ENCODE measurements at regions not wholly inside any gene's neighbourhood (a gene's known extent, or its start where the extent isn't known, plus 50 kb on each side); places are given as distances from the start of the nearest gene placed in this dataset.

- Histone ChIP-seq H3K4me3 (IDR thresholded peaks at IDR 0.05; ENCODE audit: insufficient read depth, low read depth, low read length) (no peak overlapping the region), H3K4me1 (ENCODE audit: low read depth, poor library complexity, severe bottlenecking) (no peaks in the 10 kb centered on the region), H3K27me3 (ENCODE audit: insufficient read depth, low read depth) (no peaks in the 10 kb centered on the region), H3K4me2 (no peak overlapping the region), H3K27ac (no peak overlapping the region), H4K20me1 (ENCODE audit: insufficient read depth) (no peaks in the 10 kb centered on the region), H3K36me3 (ENCODE audit: insufficient read depth) (no peaks in the 10 kb centered on the region), H2AFZ (ENCODE audit: low read depth) (no peak overlapping the region), H3K79me2 (ENCODE audit: insufficient read depth, low read depth) (no peaks in the 10 kb centered on the region), H3K9ac (no peak overlapping the region)
- TF ChIP-seq CTCF (conservative IDR thresholded peaks at IDR 0.05; ENCODE audit: low read depth, low read length), result no peak
Observed at GRCh38 chr4:148527571-148527970, 85.4 kb upstream of the NR3C2 start.

GRCh38 chr4:148522995-148523394 is 80.8 kb upstream of the NR3C2 start:
- H3K79me2 ChIP-seq (ENCODE audit: insufficient read depth, low read depth), result no peaks in the 10 kb centered on the region
- H3K4me2 ChIP-seq, result no peak overlapping the region
- TF ChIP-seq CTCF (conservative IDR thresholded peaks at IDR 0.05; ENCODE audit: low read depth, low read length), result no peak
- no peak overlapping the region for H2AFZ ChIP-seq (ENCODE audit: low read depth)
- no peaks in the 10 kb centered on the region for H3K36me3 ChIP-seq (ENCODE audit: insufficient read depth)
- H3K4me3 ChIP-seq (IDR thresholded peaks at IDR 0.05; ENCODE audit: insufficient read depth, low read depth, low read length), result no peak overlapping the region
- H3K27ac ChIP-seq, result no peak overlapping the region
- H3K9ac ChIP-seq, result no peak overlapping the region
- H3K4me1 ChIP-seq (ENCODE audit: low read depth, poor library complexity, severe bottlenecking), result no peaks in the 10 kb centered on the region
- no peaks in the 10 kb centered on the region for H4K20me1 ChIP-seq (ENCODE audit: insufficient read depth)
- H3K27me3 ChIP-seq (ENCODE audit: insufficient read depth, low read depth), result no peaks in the 10 kb centered on the region

DNA sequence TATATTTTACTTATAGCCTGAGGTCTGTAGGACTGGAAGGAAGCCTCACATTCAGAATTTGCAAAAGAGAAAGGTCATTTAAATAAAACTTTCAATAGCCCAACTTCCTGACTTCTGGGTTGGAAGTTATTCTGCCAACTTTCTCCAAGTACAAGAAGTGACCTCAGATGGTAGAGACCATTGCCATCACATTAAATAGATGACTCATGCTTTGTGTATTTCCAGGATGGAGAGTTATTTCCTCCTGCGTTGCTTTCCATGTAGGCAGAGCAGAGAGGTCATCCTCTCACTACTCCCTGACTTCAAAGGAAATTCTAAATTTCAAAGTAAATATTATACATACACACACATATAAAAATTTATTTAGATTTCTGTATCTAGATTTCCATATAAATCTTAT is 73.0 kb upstream of the NR3C2 start:
- Histone ChIP-seq H4K20me1 (ENCODE audit: insufficient read depth) (no peaks in the 10 kb centered on the region), H3K4me3 (IDR thresholded peaks at IDR 0.05; ENCODE audit: insufficient read depth, low read depth, low read length) (no peak overlapping the region), H3K4me1 (ENCODE audit: low read depth, poor library complexity, severe bottlenecking) (no peaks in the 10 kb centered on the region), H3K27me3 (ENCODE audit: insufficient read depth, low read depth) (no peaks in the 10 kb centered on the region), H3K4me2 (no peak overlapping the region), H3K79me2 (ENCODE audit: insufficient read depth, low read depth) (no peaks in the 10 kb centered on the region), H3K27ac (no peak overlapping the region), H3K9ac (no peak overlapping the region), H2AFZ (ENCODE audit: low read depth) (no peak overlapping the region), H3K36me3 (ENCODE audit: insufficient read depth) (no peaks in the 10 kb centered on the region)
- no peak for TF ChIP-seq CTCF (conservative IDR thresholded peaks at IDR 0.05; ENCODE audit: low read depth, low read length)

- no peaks in the 10 kb centered on the region for H3K36me3 ChIP-seq (ENCODE audit: insufficient read depth)
- H4K20me1 ChIP-seq (ENCODE audit: insufficient read depth), result no peaks in the 10 kb centered on the region
- no peak overlapping the region for H3K27ac ChIP-seq
- H3K27me3 ChIP-seq (ENCODE audit: insufficient read depth, low read depth), result no peaks in the 10 kb centered on the region
- H3K9ac ChIP-seq, result no peak overlapping the region
- no peaks in the 10 kb centered on the region for H3K79me2 ChIP-seq (ENCODE audit: insufficient read depth, low read depth)
- TF ChIP-seq CTCF (conservative IDR thresholded peaks at IDR 0.05; ENCODE audit: low read depth, low read length), result no peak
- H3K4me2 ChIP-seq, result no peak overlapping the region
- H2AFZ ChIP-seq (ENCODE audit: low read depth), result no peak overlapping the region
- no peak overlapping the region for H3K4me3 ChIP-seq (IDR thresholded peaks at IDR 0.05; ENCODE audit: insufficient read depth, low read depth, low read length)
- H3K4me1 ChIP-seq (ENCODE audit: low read depth, poor library complexity, severe bottlenecking), result no peaks in the 10 kb centered on the region
Observed at GRCh38 chr4:148514581-148514980, 72.4 kb upstream of the NR3C2 start.

DNA sequence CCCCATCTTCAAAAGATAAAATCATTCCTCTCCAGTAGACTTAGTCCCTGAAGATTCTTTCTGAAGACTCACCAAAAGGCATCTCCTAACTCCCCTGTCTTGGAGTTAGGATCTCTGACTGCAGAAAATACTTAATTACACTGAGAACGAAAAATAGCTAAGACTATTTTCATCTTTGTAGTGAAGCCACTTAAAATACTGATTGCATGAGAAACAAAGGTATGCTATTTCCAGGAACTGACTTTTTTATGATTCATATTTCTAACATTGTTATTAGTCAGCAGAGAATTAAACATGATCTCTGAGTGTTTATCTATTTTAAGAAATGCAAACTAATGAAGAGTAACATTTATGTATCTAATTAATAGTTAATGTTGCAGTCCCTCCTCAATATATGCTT is 71.8 kb upstream of the NR3C2 start:
- H2AFZ ChIP-seq (ENCODE audit: low read depth), result no peak overlapping the region
- no peaks in the 10 kb centered on the region for H4K20me1 ChIP-seq (ENCODE audit: insufficient read depth)
- no peaks in the 10 kb centered on the region for H3K4me1 ChIP-seq (ENCODE audit: low read depth, poor library complexity, severe bottlenecking)
- no peak overlapping the region for H3K9ac ChIP-seq
- H3K4me2 ChIP-seq, result no peak overlapping the region
- H3K36me3 ChIP-seq (ENCODE audit: insufficient read depth), result no peaks in the 10 kb centered on the region
- no peaks in the 10 kb centered on the region for H3K79me2 ChIP-seq (ENCODE audit: insufficient read depth, low read depth)
- H3K4me3 ChIP-seq (IDR thresholded peaks at IDR 0.05; ENCODE audit: insufficient read depth, low read depth, low read length), result no peak overlapping the region
- no peaks in the 10 kb centered on the region for H3K27me3 ChIP-seq (ENCODE audit: insufficient read depth, low read depth)
- no peak for TF ChIP-seq CTCF (conservative IDR thresholded peaks at IDR 0.05; ENCODE audit: low read depth, low read length)
- no peak overlapping the region for H3K27ac ChIP-seq
